NCI-H748 (cell line): ENCODE measurements at regions not wholly inside any gene's neighbourhood (a gene's known extent, or its start where the extent isn't known, plus 50 kb on each side); places are given as distances from the start of the nearest gene placed in this dataset.

ENCODE experiments used
- DNase-seq: peaks from one replicate; lab custom pipeline; 2025; ENCODE audit not compliant: unreplicated experiment; lab: John Stamatoyannopoulos, UW

- DNase-seq: no peak
Observed at GRCh38 chr5:32504329-32504988, 59.9 kb upstream of the ZFR start.

- no peak for DNase-seq
Observed at GRCh38 chr5:32503261-32503660, 58.7 kb upstream of the ZFR start.

- no peak for DNase-seq
Observed at GRCh38 chr5:32501071-32502002, 56.8 kb upstream of the ZFR start.

GRCh38 chr5:32500181-32500580 is 55.6 kb upstream of the ZFR start:
- no peak for DNase-seq

- DNase-seq: no peak
Observed at GRCh38 chr5:32499261-32499660, 54.7 kb upstream of the ZFR start.

- DNase-seq: no peak
Observed at GRCh38 chr5:32498484-32498883, 53.9 kb upstream of the ZFR start.

GRCh38 chr5:32496104-32496503 is 51.6 kb upstream of the ZFR start:
- DNase-seq: no peak

GRCh38 chr5:32494827-32495226 is 50.3 kb upstream of the ZFR start:
- DNase-seq: no peak
